HG02798 (cell line): ENCODE measurements at regions not wholly inside any gene's neighbourhood (a gene's known extent, or its start where the extent isn't known, plus 50 kb on each side); places are given as distances from the start of the nearest gene placed in this dataset.

Source experiments
- ATAC-seq: cut with Tn5 transposase; IDR thresholded peaks from one replicate; pipeline ENCODE4 v1.9.1; 2021; ENCODE audit warnings: mild to moderate bottlenecking; ENCODE audit not compliant: unreplicated experiment, poor library complexity

GRCh38 chr22:19620742-19621371 lies 93.4 kb upstream of the SEPTIN5 start:
- ATAC-seq, result no peak

GRCh38 chr22:19621373-19622060 lies 92.8 kb upstream of the SEPTIN5 start:
- no peak for ATAC-seq

- ATAC-seq, result no peak
These were observed 92.3 kb upstream of the SEPTIN5 start for GRCh38 chr22:19622061-19622441.

GRCh38 chr22:19625331-19626041 lies 88.8 kb upstream of the SEPTIN5 start:
- ATAC-seq, result no peak

- ATAC-seq, result no peak
These were observed 88.2 kb upstream of the SEPTIN5 start for GRCh38 chr22:19626042-19626587.

DNA sequence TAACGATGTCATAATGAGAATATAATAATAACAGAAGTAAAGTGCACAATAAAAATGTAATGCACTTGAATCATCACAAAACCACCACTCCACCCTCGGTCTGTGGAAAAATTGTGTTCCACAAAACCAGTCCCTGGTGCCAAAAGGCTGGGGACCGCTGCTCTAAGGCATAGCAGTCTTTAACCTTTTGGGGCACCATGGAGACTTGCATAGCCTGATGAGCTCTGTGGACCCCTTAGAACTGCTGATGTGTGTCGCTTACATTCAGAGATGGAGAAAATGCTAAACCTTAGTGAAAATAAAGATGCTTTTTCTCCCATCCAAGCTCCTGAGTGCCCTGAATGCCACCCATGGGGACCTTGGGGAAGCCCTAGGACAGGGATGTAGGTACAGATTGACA lies 87.6 kb upstream of the SEPTIN5 start:
- ATAC-seq, result no peak

- no peak for ATAC-seq
These were observed 86.1 kb upstream of the SEPTIN5 start for GRCh38 chr22:19628038-19628776.

- ATAC-seq, result no peak
These were observed 85.0 kb upstream of the SEPTIN5 start for GRCh38 chr22:19629331-19629719.

DNA sequence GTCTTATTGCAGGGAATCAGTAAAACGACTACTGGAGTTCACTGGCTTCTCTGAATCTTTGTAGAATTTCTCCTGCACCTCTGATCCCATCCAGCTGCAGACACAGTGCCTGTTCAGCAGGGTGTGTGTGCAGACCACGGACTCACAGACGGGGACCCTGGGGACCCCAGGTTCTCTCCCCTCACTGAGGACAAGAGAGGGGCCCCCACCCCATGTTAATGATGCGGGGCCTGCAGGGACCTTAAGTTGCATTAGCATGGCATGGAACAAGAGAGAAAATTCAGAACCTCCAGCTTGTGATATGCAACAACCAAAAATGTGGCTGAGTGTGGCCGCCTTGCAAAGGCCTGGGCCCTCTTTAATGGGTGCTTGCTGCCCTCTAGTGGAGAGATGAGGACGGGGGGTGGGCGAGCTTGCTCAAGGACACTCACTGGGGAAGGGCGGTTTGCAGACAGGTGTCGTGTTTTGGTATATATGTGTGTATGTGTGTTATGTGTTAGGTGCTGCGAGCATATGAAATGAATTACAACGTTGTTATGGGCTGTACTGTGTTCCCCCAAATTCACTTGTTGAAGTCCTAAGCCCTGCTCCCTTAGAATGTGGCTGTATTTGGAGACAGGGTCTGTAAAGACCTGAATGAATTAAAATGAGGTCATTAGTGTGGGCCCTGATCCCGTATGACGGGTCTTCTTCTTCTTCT lies 84.4 kb upstream of the SEPTIN5 start:
- ATAC-seq, result no peak

GRCh38 chr22:19630614-19631013 lies 83.7 kb upstream of the SEPTIN5 start:
- no peak for ATAC-seq

DNA sequence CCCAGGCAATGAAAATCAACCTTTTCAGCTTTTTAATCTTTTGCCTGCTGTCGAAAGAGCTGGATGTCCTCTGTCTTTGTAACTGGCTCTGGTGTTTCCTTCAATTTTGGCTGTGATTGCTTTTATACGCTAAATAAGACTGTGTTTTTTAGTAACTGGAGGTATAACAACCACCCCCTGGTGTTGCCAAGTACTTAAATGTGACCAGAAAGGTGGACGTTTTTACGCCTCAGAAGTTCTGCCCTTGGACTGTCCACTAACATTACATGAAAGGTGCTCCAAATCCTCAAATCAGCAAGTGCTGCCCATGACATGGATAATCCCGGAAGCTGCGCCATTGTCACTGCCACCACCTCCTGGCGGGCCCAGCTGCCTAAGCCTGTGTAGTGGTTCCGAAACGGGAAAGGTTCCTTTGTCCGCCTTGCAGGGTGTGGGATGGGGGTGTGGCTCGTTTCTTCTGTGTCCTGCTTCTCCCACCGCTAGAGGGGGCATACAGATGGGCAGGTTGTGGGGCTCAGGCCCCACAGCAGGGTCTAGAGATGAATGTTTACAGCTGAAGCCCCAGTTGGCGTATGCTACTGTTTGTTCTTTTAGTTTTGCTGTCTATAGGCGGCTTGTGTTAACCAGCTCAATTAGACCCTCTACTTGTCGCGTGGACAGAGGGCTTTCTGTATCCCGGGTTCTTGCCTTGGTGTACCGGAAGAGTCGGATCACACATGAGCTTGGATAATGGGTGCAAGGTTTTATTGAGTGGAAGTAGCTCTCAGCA lies 82.2 kb upstream of the SEPTIN5 start:
- ATAC-seq, result no peak

DNA sequence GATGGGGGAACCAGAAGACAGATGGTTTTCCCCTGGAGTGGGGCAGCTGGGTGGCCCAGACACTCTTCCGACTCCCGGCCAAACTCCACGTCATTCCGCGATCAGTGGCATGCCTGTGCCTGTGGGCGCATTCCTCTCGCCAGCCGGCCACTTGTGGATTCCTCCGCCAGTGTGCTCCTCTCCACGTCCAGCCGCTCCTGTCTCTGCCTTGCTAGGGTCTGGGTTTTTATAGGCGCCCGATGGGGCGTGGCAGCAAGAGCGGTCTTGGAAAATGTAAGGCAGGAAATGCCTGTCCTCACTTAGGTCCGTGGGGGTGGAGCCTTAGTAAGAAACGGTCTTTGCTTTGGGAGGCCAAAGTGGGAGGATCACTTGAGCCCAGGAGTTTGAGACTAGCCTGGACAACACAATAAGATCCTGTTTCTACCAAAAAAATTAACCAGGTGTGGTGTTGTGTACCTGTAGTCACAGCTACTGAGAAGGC lies 81.6 kb upstream of the SEPTIN5 start:
- ATAC-seq, result no peak

GRCh38 chr22:19634226-19634975 lies 79.9 kb upstream of the SEPTIN5 start:
- no peak for ATAC-seq

- ATAC-seq, result no peak
These were observed 78.7 kb upstream of the SEPTIN5 start for GRCh38 chr22:19635644-19636043.

GRCh38 chr22:19636696-19637407 lies 77.5 kb upstream of the SEPTIN5 start:
- no peak for ATAC-seq

GRCh38 chr22:19637408-19638281 lies 76.7 kb upstream of the SEPTIN5 start:
- ATAC-seq, result no peak
